Transverse colon (tissue), 4 donors: ENCODE measurements at regions not wholly inside any gene's neighbourhood (a gene's known extent, or its start where the extent isn't known, plus 50 kb on each side); places are given as distances from the start of the nearest gene placed in this dataset.

ENCODE experiments used
- DNase-seq: peaks from one replicate; pipeline ENCODE4 v3.0.0-alpha.2; 2019
- H3K27ac ChIP-seq, 4 donors: fragments of 200-600 bp; sonication (generic); 2 replicates each; pipeline ENCODE4 v1.5.1; 2016 to 2018; ENCODE audit warnings: inconsistent platforms in 4 of 4
- H3K27me3 ChIP-seq: fragments of 200-600 bp; sonication (generic); 2 replicates; pipeline ENCODE4 v1.5.1; 2017; ENCODE audit warnings: inconsistent platforms
- H3K36me3 ChIP-seq, 4 donors: fragments of 200-600 bp; sonication (generic); 2 replicates each; pipeline ENCODE4 v1.5.1; 2017 to 2019; ENCODE audit warnings: inconsistent platforms in 4 of 4
- H3K4me1 ChIP-seq, 4 donors: fragments of 200-600 bp; sonication (generic); 2 replicates each; pipeline ENCODE4 v1.5.1; 2017 to 2020; ENCODE audit warnings: inconsistent platforms in 4 of 4
- H3K4me3 ChIP-seq, 4 donors: fragments of 200-600 bp; sonication (generic); 1 replicate in 1 of 4; 2 replicates in 3 of 4; pipeline versions ENCODE4 v1.5.1 to v1.6.1; 2017 to 2019; ENCODE audit warnings: inconsistent platforms in 4 of 4
- H3K9me3 ChIP-seq, 2 donors: fragments of 200-600 bp; sonication (generic); 2 replicates each; pipeline ENCODE4 v1.5.1; 2017 to 2019; ENCODE audit warnings: inconsistent platforms in 2 of 2
- CTCF ChIP-seq, 5 experiments: fragments of 200-600 bp in 3 of 5; fragments of 450-650 bp in 2 of 5; sonication (generic) in 3 of 5; IDR thresholded peaks; 1 replicate in 2 of 5; 2 replicates in 3 of 5; pipeline ENCODE4 v1.5.1; 2016 to 2017; ENCODE audit warnings: antibody characterized with exemption in 5 of 5, inconsistent platforms in 3 of 5, mild to moderate bottlenecking in 2 of 5, moderate library complexity in 1 of 5
- EP300 ChIP-seq: sonication (generic); formaldehyde crosslinking; IDR thresholded peaks from one replicate; pipeline ENCODE4 v1.6.1; 2017; ENCODE audit warnings: antibody characterized with exemption, low read depth
- POLR2A ChIP-seq: fragments of 450-650 bp; IDR thresholded peaks from one replicate; pipeline ENCODE4 v1.6.1; 2016; ENCODE audit warnings: antibody characterized with exemption, mild to moderate bottlenecking, moderate library complexity
- POLR2AphosphoS5 ChIP-seq, 3 donors: sonication (generic); formaldehyde crosslinking; IDR thresholded peaks; one replicate each; pipeline ENCODE4 v1.6.1; 2016; ENCODE audit warnings: antibody characterized with exemption in 3 of 3
- WGBS, 2 donors: methylation state at CpG; one replicate each; pipeline ENCODE4 v1.1.5; 2018; ENCODE audit warnings: low coverage in 1 of 2; 5-methylcytosine and 5-hydroxymethylcytosine counted together
- in situ Hi-C, 4 donors: fragments of 200-750 bp; cut with MboI; loops; one replicate each; pipeline versions ENCODE4 v1.15.0 to v1.15.1; 2017; ENCODE audit warnings: low sequenced_read_pairs in 3 of 4, low pct_ligation_motif_present in 1 of 4, low pct_unique_long_range_greater_than_20kb in 1 of 4
- intact Hi-C: fragments of 100-400 bp; cut with DNase I; formaldehyde crosslinking; loops from one replicate; pipeline ENCODE4 v1.15.1; 2023; ENCODE audit warnings: low total_unique reads

DNA sequence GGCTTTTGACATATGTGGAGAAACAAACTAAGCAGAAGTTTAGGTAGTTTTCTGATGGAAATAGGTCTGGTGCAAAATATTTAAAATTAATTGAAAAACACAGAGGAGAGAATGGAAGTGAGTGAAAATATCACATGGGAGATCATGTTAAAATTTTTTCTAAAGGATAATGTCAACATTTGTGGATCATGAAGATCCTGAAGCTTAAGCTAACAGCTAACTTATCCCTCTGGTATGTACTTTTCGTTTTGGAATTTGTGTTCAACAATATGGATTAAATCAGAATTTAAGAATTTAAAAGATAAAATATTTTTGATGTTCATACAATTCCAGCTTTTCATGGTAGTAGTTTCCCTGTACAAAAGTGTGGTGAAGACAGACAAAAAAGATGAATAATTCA lies 572.8 kb upstream of the FAM241A start:
- intact Hi-C loops: no loop called here
- WGBS, 2 donors: 40 to 51% methylated on average over 1 of the region's 1 CpG
- DNase-seq: no peak
- H3K9me3 ChIP-seq: no peaks in the 10 kb centered on the region
- H3K4me3 ChIP-seq: no peak overlapping the region
- no peaks in the 10 kb centered on the region for H3K4me1 ChIP-seq
- no peak overlapping the region for H3K27ac ChIP-seq
- in situ Hi-C loops: no loop called here
- no peak for TF ChIP-seq EP300
- H3K27me3 ChIP-seq: no peaks in the 10 kb centered on the region
- H3K36me3 ChIP-seq: no peaks in the 10 kb centered on the region

DNA sequence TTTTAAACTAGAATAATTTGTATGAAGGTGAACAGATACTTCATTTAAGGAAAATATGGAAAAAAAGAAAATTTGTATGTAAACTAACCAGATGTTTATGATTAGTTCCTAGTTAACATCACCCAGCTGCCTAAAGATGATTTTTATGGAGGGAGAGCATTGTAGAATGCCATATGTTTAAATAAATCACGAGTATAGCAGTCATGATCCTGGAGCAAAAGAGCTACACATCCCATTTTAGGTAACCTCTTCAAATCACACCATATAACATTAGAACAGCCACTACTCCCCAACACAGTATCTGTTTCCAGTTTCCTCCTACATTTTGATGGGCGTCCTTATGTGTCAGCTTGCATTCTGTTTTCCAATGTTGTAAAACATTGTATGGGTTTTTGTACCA lies 571.9 kb upstream of the FAM241A start:
- no peak for TF ChIP-seq POLR2A
- TF ChIP-seq POLR2AphosphoS5 (IDR thresholded peaks at IDR 0.05): no peak
- TF ChIP-seq CTCF (IDR thresholded peaks at IDR 0.05): no peak
- no peak for TF ChIP-seq EP300
- in situ Hi-C loops (no loop called here), intact Hi-C loops (no loop called here)
- Histone ChIP-seq H3K27me3 (no peaks in the 10 kb centered on the region), H3K27ac (no peak overlapping the region), H3K4me1 (no peaks in the 10 kb centered on the region), H3K36me3 (no peaks in the 10 kb centered on the region), H3K4me3 (no peak overlapping the region), H3K9me3 (no peaks in the 10 kb centered on the region)
- no peak for DNase-seq
- 42 to 46% methylated on average over 2 of the region's 2 CpGs for WGBS, 2 donors

- Histone ChIP-seq H3K36me3 (no peaks in the 10 kb centered on the region), H3K4me3 (no peak overlapping the region), H3K9me3 (peaks cover 0 to 4% of the 10 kb centered on the region in 2 donors), H3K27ac (no peak overlapping the region), H3K4me1 (no peaks in the 10 kb centered on the region), H3K27me3 (no peaks in the 10 kb centered on the region)
- intact Hi-C loops: no loop called here
- TF ChIP-seq POLR2A (no peak), POLR2AphosphoS5 (IDR thresholded peaks at IDR 0.05) (no peak), CTCF (IDR thresholded peaks at IDR 0.05) (no peak), EP300 (no peak)
- in situ Hi-C loops: no loop called here
- DNase-seq: no peak
Measured at GRCh38 chr4:111579767-111580166, 565.5 kb upstream of the FAM241A start.

DNA sequence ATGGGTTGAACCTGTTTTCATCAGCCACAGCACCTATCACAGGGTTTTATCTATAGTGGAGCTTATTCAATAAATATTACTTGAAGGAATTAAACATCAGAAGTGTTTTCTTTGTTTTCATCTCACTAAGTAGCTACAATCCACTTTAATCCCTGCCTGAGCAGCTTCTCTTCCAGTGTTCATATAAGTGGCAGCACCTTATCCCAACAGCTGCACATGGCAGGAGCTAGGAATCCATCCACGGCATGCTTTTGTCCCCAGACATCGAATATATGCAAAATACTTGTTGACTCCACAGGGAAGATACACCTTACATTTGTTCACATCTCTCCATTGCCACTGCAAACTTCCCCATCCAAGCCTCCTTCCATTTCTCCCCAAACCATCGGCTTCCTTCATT lies 549.8 kb upstream of the FAM241A start:
- in situ Hi-C loops: no loop called here
- intact Hi-C loops: no loop called here
- TF ChIP-seq CTCF (IDR thresholded peaks at IDR 0.05): no peak
- no peak for TF ChIP-seq EP300
- no peak for TF ChIP-seq POLR2A
- no peak for TF ChIP-seq POLR2AphosphoS5 (IDR thresholded peaks at IDR 0.05)
- 81 to 86% methylated on average over 3 of the region's 3 CpGs for WGBS, 2 donors
- Histone ChIP-seq H3K27me3 (no peaks in the 10 kb centered on the region), H3K27ac (no peak overlapping the region), H3K9me3 (no peaks in the 10 kb centered on the region), H3K4me1 (no peaks in the 10 kb centered on the region), H3K4me3 (no peak overlapping the region), H3K36me3 (no peaks in the 10 kb centered on the region)
- no peak for DNase-seq

- H3K27me3 ChIP-seq: no peaks in the 10 kb centered on the region
- intact Hi-C loops: no loop called here
Measured at GRCh38 chr4:111596491-111596890, 548.8 kb upstream of the FAM241A start.

More at GRCh38 chr4:111596491-111596890, 548.8 kb upstream of the FAM241A start:
- no peak for DNase-seq
- Histone ChIP-seq H3K27ac (no peak overlapping the region), H3K9me3 (no peaks in the 10 kb centered on the region), H3K4me1 (no peaks in the 10 kb centered on the region), H3K36me3 (no peaks in the 10 kb centered on the region), H3K4me3 (no peak overlapping the region)
- in situ Hi-C loops: no loop called here
- WGBS, 2 donors: 83 to 91% methylated on average over 4 of the region's 4 CpGs
- TF ChIP-seq POLR2AphosphoS5 (IDR thresholded peaks at IDR 0.05): no peak
- TF ChIP-seq CTCF (IDR thresholded peaks at IDR 0.05): no peak
- no peak for TF ChIP-seq EP300
- no peak for TF ChIP-seq POLR2A
